Keratinocyte (primary cell): ENCODE measurements at regions not wholly inside any gene's neighbourhood (a gene's known extent, or its start where the extent isn't known, plus 50 kb on each side); places are given as distances from the start of the nearest gene placed in this dataset.

Experiments
- DNase-seq: peaks from one replicate; pipeline ENCODE4 v3.0.0-alpha.2; 2011; ENCODE audit warnings: low read depth, missing footprints, low spot score
- FAIRE-seq: peaks from 2 replicates; lab custom pipeline; 2011; peaks lifted over from hg19 to GRCh38; lab: Jason Lieb, UNC
- H2AFZ ChIP-seq: 2 replicates; pipeline ENCODE4 v1.6.0; 2012; ENCODE audit warnings: low read length, control low read depth, inconsistent platforms; ENCODE audit not compliant: control insufficient read depth
- H3K27ac ChIP-seq: 2 replicates; pipeline ENCODE4 v1.5.1; 2011; ENCODE audit warnings: low read length; ENCODE audit not compliant: control insufficient read depth, insufficient read depth
- H3K27me3 ChIP-seq: 3 replicates; pipeline ENCODE4 v1.6.0; 2011; ENCODE audit warnings: low read length; ENCODE audit not compliant: control insufficient read depth, insufficient read depth; ENCODE audit errors: extremely low read depth
- H3K36me3 ChIP-seq, 2 experiments: 2 replicates in 1 of 2; 3 replicates in 1 of 2; pipeline ENCODE4 v1.5.1; 2011; ENCODE audit warnings: low read length in 2 of 2, mild to moderate bottlenecking in 1 of 2; ENCODE audit not compliant: control insufficient read depth in 2 of 2, insufficient read depth in 2 of 2; ENCODE audit errors: extremely low read depth in 1 of 2
- H3K4me1 ChIP-seq: 3 replicates; pipeline ENCODE4 v1.5.1; 2011; ENCODE audit warnings: low read length; ENCODE audit not compliant: control insufficient read depth, insufficient read depth; ENCODE audit errors: extremely low read depth
- H3K4me2 ChIP-seq: 3 replicates; pipeline ENCODE4 v1.6.0; 2011; ENCODE audit warnings: low read depth, low read length; ENCODE audit not compliant: control insufficient read depth, insufficient read depth; ENCODE audit errors: extremely low read depth
- H3K4me3 ChIP-seq, 3 experiments: fragments of 200-600 bp in 1 of 3; sonication (generic) in 1 of 3; 2 replicates in 2 of 3; 3 replicates in 1 of 3; pipeline ENCODE4 v1.5.1; 2011 to 2016; ENCODE audit warnings: low read length in 3 of 3, mild to moderate bottlenecking in 3 of 3, control low read depth in 2 of 3, inconsistent platforms in 1 of 3, low read depth in 1 of 3, mixed read lengths in 1 of 3, mixed run types in 1 of 3, moderate library complexity in 1 of 3; ENCODE audit not compliant: control insufficient read depth in 2 of 3, insufficient read depth in 2 of 3; ENCODE audit errors: extremely low read depth in 1 of 3
- H3K79me2 ChIP-seq: 2 replicates; pipeline ENCODE4 v1.6.0; 2012; ENCODE audit warnings: low read length; ENCODE audit not compliant: control insufficient read depth, insufficient read depth
- H3K9ac ChIP-seq: 3 replicates; pipeline ENCODE4 v1.6.0; 2011; ENCODE audit warnings: low read length; ENCODE audit not compliant: control insufficient read depth, insufficient read depth; ENCODE audit errors: extremely low read depth
- H3K9me1 ChIP-seq: 3 replicates; pipeline ENCODE4 v1.6.0; 2011; ENCODE audit warnings: low read length; ENCODE audit not compliant: control insufficient read depth, insufficient read depth; ENCODE audit errors: extremely low read depth
- H3K9me3 ChIP-seq: 2 replicates; pipeline ENCODE4 v1.5.1; 2012; ENCODE audit warnings: low read depth, low read length; ENCODE audit not compliant: control insufficient read depth
- H4K20me1 ChIP-seq: 3 replicates; pipeline ENCODE4 v1.6.0; 2011; ENCODE audit warnings: low read length; ENCODE audit not compliant: control insufficient read depth, insufficient read depth; ENCODE audit errors: extremely low read depth
- EZH2 ChIP-seq: IDR thresholded peaks from one replicate; pipeline ENCODE4 v1.6.1; 2012; ENCODE audit warnings: inconsistent platforms, mild to moderate bottlenecking, low read length, moderate library complexity
- dilution Hi-C: fragments of 300-500 bp; cut with MboI; formaldehyde crosslinking; loops from one replicate; pipeline ENCODE4 v1.7.0; 2020; ENCODE audit warnings: low sequenced_read_pairs; ENCODE audit not compliant: extremely low pct_ligation_motif_present
- TF ChIP-seq, protein P1 (sequence below), 3 experiments: IDR thresholded peaks in 1 of 3; conservative IDR thresholded peaks in 1 of 3; optimal IDR thresholded peaks in 1 of 3; 2 replicates in 2 of 3; 3 replicates in 1 of 3; pipeline versions ENCODE3 to v1.5.1; 2011; ENCODE audit warnings: low read length in 3 of 3, mild to moderate bottlenecking in 3 of 3, moderate library complexity in 2 of 3, control low read depth in 1 of 3, inconsistent platforms in 1 of 3; ENCODE audit not compliant: insufficient read depth in 2 of 3; ENCODE audit errors: extremely low read depth in 1 of 3

DNA sequence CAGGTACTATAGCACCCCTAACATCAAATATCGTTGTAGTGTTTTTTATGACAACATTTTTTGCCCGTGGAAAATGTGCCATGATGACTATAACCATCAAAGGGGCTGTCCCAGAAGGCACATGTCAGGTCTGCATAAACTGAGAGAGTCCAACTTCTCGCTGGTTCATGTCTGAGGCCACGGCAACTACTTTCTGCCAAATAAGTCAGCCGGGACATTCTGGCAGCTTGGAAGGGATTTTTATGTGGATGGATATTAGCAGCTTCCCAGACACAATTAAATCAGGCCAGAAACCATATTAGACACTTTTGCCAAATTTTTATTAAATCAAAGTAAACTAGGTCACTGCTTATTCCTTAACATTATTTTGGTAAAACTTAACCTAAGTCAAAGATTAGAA is 477.4 kb upstream of the FZD8 start:
- Histone ChIP-seq H3K27me3 (no peaks in the 10 kb centered on the region), H3K4me2 (no peak overlapping the region), H3K9ac (no peak overlapping the region), H3K9me1 (no peaks in the 10 kb centered on the region), H3K4me1 (no peaks in the 10 kb centered on the region), H3K27ac (no peak overlapping the region), H3K4me3 (no peak overlapping the region), H3K9me3 (no peaks in the 10 kb centered on the region), H4K20me1 (no peaks in the 10 kb centered on the region), H3K36me3 (no peaks in the 10 kb centered on the region), H3K79me2 (no peaks in the 10 kb centered on the region), H2AFZ (no peak overlapping the region)
- dilution Hi-C loops, result no loop called here
- TF ChIP-seq EZH2, result no peak
- TF ChIP-seq, protein P1, sequence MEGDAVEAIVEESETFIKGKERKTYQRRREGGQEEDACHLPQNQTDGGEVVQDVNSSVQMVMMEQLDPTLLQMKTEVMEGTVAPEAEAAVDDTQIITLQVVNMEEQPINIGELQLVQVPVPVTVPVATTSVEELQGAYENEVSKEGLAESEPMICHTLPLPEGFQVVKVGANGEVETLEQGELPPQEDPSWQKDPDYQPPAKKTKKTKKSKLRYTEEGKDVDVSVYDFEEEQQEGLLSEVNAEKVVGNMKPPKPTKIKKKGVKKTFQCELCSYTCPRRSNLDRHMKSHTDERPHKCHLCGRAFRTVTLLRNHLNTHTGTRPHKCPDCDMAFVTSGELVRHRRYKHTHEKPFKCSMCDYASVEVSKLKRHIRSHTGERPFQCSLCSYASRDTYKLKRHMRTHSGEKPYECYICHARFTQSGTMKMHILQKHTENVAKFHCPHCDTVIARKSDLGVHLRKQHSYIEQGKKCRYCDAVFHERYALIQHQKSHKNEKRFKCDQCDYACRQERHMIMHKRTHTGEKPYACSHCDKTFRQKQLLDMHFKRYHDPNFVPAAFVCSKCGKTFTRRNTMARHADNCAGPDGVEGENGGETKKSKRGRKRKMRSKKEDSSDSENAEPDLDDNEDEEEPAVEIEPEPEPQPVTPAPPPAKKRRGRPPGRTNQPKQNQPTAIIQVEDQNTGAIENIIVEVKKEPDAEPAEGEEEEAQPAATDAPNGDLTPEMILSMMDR (optimal IDR thresholded peaks at IDR 0.05 in 1 of 3, IDR thresholded peaks at IDR 0.05 in 1 of 3, conservative IDR thresholded peaks at IDR 0.05 in 1 of 3; ENCODE audit: extremely low read depth in 1 of 3, insufficient read depth in 2 of 3, low read length in 3 of 3), result no peak
- no peak for DNase-seq
- no peak for FAIRE-seq

DNA sequence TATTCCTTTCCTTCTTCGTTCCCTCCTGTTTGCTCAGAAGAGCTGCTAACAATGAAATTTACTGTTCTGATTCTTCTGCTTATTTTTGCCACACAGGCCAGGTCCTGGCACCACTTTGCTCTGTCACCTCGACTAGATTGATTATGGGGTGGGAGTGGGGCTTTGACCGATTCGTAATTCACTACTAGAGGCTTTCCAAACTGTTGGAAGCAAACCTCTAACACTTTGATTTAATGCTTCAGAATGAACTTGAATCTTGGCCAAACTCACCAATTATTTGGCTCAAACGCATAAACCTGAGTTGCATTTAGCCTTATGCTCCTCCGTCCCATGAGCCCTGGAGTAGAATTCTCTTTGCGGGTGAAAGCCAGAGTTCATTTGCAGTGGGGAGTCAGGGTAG is 476.2 kb upstream of the FZD8 start:
- Histone ChIP-seq H4K20me1 (no peaks in the 10 kb centered on the region), H3K4me2 (no peak overlapping the region), H3K9me1 (no peaks in the 10 kb centered on the region), H3K9me3 (no peaks in the 10 kb centered on the region), H2AFZ (no peak overlapping the region), H3K27ac (no peak overlapping the region), H3K36me3 (no peaks in the 10 kb centered on the region), H3K4me1 (no peaks in the 10 kb centered on the region), H3K4me3 (no peak overlapping the region), H3K79me2 (no peaks in the 10 kb centered on the region), H3K27me3 (no peaks in the 10 kb centered on the region), H3K9ac (no peak overlapping the region)
- DNase-seq (no peak), FAIRE-seq (no peak)
- TF ChIP-seq, protein P1 (optimal IDR thresholded peaks at IDR 0.05 in 1 of 3, IDR thresholded peaks at IDR 0.05 in 1 of 3, conservative IDR thresholded peaks at IDR 0.05 in 1 of 3; ENCODE audit: extremely low read depth in 1 of 3, insufficient read depth in 2 of 3, low read length in 3 of 3), result no peak
- TF ChIP-seq EZH2, result no peak
- dilution Hi-C loops, result no loop called here
